Activated T-helper 1 cell treated with Interleukin-2 at 50 U/mL for 16 hours (primary cell): ENCODE measurements at regions not wholly inside any gene's neighbourhood (a gene's known extent, or its start where the extent isn't known, plus 50 kb on each side); places are given as distances from the start of the nearest gene placed in this dataset.
"Not testable (repeated sequence)": the region's sequence is repeated elsewhere in the genome, so short reads cannot be mapped to it uniquely, and the experiment has no call there.

Experiments
- DNase-seq: peaks from one replicate; pipeline ENCODE4 v3.0.0-alpha.2; 2020; ENCODE audit warnings: low read depth

DNA sequence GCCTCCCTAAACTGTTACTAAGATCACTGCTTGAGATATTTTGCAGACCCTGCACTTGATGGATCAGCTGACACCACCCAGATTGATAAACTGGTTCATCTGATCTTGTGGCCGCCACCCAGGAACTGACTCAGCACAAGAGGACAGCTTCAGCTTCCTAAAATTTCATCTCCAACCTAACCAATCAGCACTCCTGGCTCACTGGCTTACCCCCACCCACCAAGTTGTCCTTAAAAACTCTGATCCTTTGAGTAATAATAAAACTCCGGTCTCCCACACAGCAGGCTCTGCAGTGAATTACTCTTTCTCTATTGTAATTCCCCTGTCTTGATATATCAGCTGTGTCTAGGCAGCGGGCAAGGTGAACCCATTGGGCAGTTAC, 174.8 kb downstream of the UTP18 start:
- no peak for DNase-seq

- no peak for DNase-seq
Measured at GRCh38 chr17:51435641-51436091, 175.3 kb downstream of the UTP18 start.

DNA sequence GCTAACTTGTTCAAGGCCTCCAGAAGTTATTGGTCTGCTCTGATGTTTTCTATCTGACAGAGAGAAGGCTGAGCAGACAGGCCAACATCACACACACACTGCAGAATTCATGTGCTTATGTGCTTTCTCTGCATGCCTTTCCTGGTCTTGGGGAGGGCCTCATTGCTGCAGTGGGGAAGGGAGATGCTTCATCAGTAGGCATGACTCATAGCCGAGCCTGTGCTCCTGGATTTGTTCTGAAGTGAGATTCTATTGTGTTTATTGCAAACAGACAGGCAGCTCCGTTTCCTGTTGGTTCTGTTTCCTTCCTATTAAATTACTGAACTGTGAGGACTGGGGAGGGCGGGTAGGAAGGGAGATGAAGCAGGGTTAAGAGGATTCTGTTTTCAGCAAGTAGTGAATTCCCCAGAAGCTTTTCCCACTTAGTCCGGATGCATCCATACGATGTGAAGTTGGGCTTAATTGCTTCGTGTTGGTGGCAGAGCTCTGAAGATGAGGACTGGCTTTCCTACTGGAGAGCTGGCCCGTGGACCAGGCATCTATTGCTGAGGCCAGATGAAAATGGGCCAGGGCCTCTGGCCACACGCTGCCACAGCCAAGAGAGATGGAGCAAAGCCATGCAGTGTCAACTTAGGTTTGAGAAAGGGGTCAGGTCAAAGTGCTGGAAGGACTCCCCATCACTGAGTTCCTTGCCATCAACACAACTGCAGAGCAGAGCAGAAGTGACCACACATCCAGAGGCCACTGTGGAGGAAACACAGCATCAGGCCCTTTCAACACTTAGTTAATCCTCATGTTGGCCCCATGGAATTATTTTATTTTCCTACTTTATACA, 179.3 kb downstream of the UTP18 start:
- DNase-seq, result no peak

DNA sequence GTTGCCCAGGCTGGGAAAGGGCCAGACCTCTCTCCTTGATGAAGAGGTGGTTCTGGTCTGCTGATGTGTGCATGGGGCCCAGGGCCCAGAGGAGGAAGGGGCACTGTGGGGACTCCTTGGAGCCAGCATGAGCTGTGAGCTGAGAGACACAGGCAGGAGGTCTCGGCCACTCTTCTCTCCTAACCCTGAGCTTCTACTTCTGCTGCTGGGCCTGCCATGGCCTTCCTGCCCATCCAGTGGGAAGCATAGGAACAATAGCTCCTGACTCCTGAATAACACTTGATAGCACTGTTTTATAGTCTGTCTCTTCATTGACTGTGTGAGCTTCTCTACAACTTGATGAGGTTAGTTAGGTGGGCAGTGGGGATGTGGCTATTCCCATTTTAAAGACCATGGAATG, 181.1 kb downstream of the UTP18 start:
- no peak for DNase-seq

GRCh38 chr17:51442088-51442865, 181.9 kb downstream of the UTP18 start:
- DNase-seq, result no peak

GRCh38 chr17:51443646-51444045, 183.3 kb downstream of the UTP18 start:
- no peak for DNase-seq

DNA sequence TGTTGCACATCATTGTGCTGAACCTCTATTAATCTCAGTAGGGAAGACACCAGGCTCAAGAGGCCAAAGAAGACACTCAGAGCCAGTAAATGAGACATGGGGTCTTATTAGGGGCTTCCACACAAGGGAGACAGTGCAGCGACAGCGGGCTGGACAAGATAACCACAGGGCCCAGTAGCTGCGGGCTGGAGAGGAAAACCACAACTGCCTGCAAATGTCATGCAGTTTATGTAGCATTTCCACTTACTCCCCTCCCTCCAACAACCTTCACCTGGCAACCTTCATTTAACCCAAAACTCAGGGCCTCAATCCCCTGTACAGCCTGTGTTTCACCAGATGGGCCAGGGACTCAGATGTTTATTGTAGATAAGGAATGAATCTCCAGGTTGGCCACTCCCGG, 185.6 kb downstream of the UTP18 start:
- DNase-seq, result no peak

GRCh38 chr17:51454456-51454978, 194.2 kb downstream of the UTP18 start:
- DNase-seq, result no peak

GRCh38 chr17:51455211-51455610, 194.9 kb downstream of the UTP18 start:
- no peak for DNase-seq

- no peak for DNase-seq
Measured at GRCh38 chr17:51455931-51456330, 195.6 kb downstream of the UTP18 start.

DNA sequence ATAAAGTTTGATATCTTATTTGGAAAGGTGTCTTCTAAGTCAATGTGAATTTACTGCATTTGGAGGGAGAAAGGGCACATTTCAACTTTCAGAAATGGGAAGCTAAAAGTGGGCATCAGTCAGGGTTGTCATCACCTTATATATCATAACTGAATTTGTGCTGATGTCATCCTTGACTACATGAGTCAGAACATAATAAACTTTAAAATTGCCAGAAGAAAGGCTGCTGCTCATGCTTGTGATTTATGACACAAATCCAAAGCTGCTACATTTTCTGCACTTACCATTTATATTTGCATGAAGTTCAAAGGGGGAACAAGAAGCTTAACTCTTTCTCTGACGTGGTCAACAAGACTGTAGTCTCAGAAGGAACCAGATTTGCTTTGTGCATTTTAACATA, 196.6 kb downstream of the UTP18 start:
- DNase-seq, result no peak

- peak; percentile 8 for DNase-seq
Measured at GRCh38 chr17:51461578-51462004, 201.2 kb downstream of the UTP18 start.

- DNase-seq, result no peak
Measured at GRCh38 chr17:51463353-51463752, 203.0 kb downstream of the UTP18 start.

- DNase-seq, result no peak
Measured at GRCh38 chr17:51467336-51467735, 207.0 kb downstream of the UTP18 start.

DNA sequence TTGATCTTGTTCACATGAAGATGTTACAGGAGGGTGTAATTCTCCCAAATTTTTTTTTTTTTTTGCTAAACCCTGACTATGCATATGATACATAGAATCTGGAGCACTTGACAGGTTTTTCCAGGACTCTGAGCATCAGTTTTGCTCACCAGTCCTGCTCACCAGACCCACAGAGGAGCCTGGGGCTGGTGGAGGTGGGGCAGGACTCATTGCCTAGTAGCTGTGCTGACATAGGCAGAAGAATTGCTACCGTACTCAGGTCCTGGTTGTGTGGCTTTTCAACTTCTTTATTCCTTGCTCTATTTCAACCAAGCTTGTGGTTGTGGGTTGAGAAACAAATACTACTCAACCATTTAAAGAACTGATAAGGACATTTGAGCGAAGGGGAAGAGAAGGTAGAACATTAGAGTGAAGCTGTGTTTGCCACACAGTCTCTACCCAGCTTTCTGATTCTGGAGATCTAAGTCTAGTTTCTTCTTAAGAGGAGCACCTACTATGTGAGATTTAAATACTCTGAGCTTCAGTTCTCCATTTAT, 212.4 kb downstream of the UTP18 start:
- DNase-seq, result no peak

DNA sequence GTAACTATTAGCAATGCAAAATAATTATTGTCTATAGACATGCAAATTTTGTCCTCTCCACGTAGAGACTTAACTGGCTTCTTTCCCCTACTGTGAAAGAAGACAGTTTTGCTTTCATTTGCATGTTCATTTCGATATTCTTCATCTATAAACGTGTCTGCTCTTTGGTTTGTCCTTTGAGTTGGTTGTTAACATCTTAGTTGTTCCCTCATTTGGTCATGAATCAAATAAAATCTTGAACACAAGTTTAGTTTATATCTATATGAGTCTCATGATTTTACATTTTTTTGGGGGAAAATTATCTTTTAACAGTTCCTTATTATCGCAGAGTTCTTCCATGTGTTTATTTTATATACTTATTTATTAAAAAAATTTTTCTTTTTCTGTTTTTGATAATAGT, 214.4 kb downstream of the UTP18 start:
- no peak for DNase-seq

DNA sequence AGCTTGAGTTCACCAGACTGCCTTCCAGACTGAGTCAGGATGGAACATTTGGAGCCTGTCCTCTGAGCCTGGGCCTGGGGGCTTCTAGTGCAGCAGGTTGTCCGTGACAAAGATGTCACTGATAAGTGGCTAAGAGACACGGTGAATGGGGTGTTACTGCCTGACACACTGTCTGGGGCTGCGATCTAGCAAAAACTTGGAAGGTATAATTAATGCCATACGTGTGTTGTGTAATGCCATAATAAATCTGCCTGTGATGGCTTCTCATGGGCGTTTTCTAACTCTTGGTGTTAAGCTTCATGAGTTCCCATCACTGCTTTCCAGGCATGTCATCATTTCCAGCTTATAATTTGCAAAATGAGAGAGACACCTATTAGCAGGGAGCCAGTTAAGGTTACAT, 215.4 kb downstream of the UTP18 start:
- DNase-seq, result no peak

DNA sequence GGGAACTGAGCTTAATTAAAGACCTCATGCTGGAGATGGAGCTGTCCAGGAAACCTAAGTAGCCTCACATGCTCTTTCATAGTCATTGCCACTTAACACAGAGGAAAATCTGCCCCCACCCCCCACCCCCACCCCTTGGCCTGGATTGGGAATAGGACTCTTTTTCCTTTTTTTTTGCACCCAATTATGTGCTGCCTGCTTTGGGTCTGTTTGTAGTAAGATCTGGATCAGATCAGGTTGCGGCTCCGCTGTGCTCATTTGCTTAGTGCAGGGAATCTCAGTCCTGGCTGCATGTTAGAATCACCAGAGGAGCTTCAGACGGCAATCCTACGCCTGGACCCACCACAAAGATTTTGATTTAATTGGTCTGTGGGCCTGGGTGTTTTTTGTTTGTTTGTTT, 219.0 kb downstream of the UTP18 start:
- no peak for DNase-seq

DNA sequence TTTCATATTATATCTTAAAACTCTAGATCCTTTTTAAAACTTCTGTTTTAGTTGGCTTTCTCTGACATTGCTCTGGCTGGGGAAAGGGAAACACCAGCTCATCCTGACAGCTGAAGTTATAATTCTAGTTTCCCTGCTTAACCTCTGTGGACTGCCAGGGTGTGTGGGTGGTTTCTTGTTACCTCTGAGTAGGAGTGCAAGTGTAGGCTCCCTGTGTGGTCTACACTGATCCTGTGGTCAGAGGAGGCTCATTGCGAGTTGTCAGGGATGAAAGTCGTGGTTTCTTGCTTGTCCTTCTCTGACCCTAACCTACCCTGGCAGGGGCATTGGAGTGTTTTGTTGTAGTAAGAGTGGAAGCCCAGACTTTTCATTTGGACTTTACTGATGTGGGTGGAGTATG, 221.0 kb downstream of the UTP18 start:
- DNase-seq, result no peak

DNA sequence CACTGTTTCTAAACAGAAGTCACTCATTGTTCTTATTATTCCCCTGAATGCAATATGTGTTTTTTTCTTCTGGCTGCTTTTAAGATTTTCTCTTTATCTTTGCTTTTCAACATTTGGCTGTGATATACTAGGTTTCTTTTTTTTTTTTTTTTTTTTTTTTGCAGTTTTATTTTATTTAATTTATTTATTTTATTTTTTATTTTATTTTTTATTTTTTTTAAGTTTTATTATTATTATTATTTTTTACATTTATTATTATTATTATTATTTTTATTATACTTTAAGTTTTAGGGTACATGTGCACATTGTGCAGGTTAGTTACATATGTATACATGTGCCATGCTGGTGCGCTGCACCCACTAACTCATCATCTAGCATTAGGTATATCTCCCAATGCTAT, 221.9 kb downstream of the UTP18 start:
- DNase-seq, result not testable (repeated sequence)

GRCh38 chr17:51486091-51486490, 225.7 kb downstream of the UTP18 start:
- no peak for DNase-seq

- DNase-seq, result no peak
Measured at GRCh38 chr17:51486885-51487520, 226.7 kb downstream of the UTP18 start.
